Stomach (tissue), 8 donors: ENCODE measurements at regions not wholly inside any gene's neighbourhood (a gene's known extent, or its start where the extent isn't known, plus 50 kb on each side); places are given as distances from the start of the nearest gene placed in this dataset.

ENCODE experiments used
- DNase-seq, 2 donors: peaks; one replicate each; pipeline versions ENCODE4 v3.0.0 to v3.0.0-alpha.2; 2013 to 2019
- H3K27ac ChIP-seq, 5 donors: fragments of 200-600 bp in 4 of 5; sonication (generic) in 4 of 5; one replicate each; pipeline ENCODE4 v1.5.1; 2013 to 2019; ENCODE audit warnings: mild to moderate bottlenecking in 1 of 5, moderate library complexity in 1 of 5
- H3K27me3 ChIP-seq, 3 donors: fragments of 200-600 bp; sonication (generic); one replicate each; pipeline ENCODE4 v1.5.1; 2017 to 2019; ENCODE audit warnings: mixed run types in 1 of 3
- H3K36me3 ChIP-seq, 4 donors: fragments of 200-600 bp; sonication (generic); 1 replicate in 3 of 4; 2 replicates in 1 of 4; pipeline ENCODE4 v1.5.1; 2016 to 2019
- H3K4me1 ChIP-seq, 4 donors: fragments of 200-600 bp; sonication (generic); one replicate each; pipeline ENCODE4 v1.5.1; 2016 to 2019
- H3K4me3 ChIP-seq, 4 donors: fragments of 200-600 bp; sonication (generic) in 3 of 4; one replicate each; pipeline ENCODE4 v1.5.1; 2016 to 2019; ENCODE audit warnings: mild to moderate bottlenecking in 1 of 4
- H3K9me3 ChIP-seq, 4 donors: fragments of 200-600 bp; sonication (generic); one replicate each; pipeline ENCODE4 v1.5.1; 2016 to 2019
- EP300 ChIP-seq: sonication (generic); formaldehyde crosslinking; IDR thresholded peaks from one replicate; pipeline ENCODE4 v1.6.1; 2017; ENCODE audit warnings: antibody characterized with exemption
- POLR2A ChIP-seq, 4 donors: fragments of 450-650 bp; IDR thresholded peaks; one replicate each; pipeline ENCODE4 v1.6.1; 2016; ENCODE audit warnings: antibody characterized with exemption in 4 of 4, control low read depth in 2 of 4, mild to moderate bottlenecking in 1 of 4, moderate library complexity in 1 of 4
- POLR2AphosphoS5 ChIP-seq, 3 donors: sonication (generic); formaldehyde crosslinking; IDR thresholded peaks; one replicate each; pipeline ENCODE4 v1.6.1; 2016; ENCODE audit warnings: antibody characterized with exemption in 3 of 3
- WGBS, 5 donors: extraction: QIAGEN DNeasy Blood & Tissue Kit in 3 of 5; methylation state at CpG; one replicate each; pipeline versions ENCODE4 v1.1.5 to v1.1.7; 2013 to 2018; 5-methylcytosine and 5-hydroxymethylcytosine counted together
- intact Hi-C: fragments of 100-400 bp; cut with DNase I; formaldehyde crosslinking; loops from one replicate; pipeline ENCODE4 v1.15.1; 2023; ENCODE audit warnings: low total_unique reads
- TF ChIP-seq, protein P1 (sequence below), 7 experiments: fragments of 450-650 bp in 4 of 7; fragments of 200-600 bp in 3 of 7; sonication (generic) in 3 of 7; IDR thresholded peaks; one replicate each; pipeline ENCODE4 v1.5.1; 2016 to 2019; ENCODE audit warnings: antibody characterized with exemption in 7 of 7, control low read depth in 2 of 7, mild to moderate bottlenecking in 1 of 7
- donor health status: healthy with polysubstance abuse.
- donor health status: Bipolar disorder and iron deficiency.
- donor health status: healthy.

DNA sequence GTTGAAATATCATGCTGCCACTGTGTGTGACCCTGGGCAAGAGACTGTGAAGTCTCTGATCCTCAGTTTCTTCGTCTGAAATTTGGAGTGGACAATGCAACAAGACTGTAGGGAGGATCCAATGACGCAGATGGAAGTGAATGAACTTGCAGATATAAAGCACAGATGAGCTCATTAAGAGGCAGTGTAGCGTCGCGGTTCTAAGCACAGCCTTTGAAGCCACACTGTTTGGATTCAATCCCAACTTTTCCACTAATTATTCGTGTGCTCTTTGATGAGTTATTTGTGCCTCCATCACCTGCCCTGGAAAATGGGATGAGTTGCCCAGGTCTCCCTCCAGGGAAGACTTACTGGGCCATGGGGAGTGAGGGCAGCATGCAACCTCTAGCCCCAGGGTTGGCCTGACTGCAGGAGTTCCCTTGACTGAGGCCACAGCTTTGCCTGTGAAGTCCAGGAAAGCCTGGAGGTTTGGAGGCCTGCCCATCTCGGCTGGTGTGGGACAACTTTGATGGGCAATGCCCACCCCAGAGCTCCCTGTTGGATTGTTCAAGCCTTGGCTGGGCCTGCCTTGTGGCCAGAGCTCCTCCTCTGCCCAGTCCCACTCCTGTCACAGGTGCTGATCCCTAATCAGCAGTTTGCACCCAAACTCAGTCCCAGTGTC lies 266.0 kb upstream of the B3GAT1 start:
- no peak for DNase-seq
- Histone ChIP-seq H3K27ac (no peak overlapping the region), H3K4me1 (no peaks in the 10 kb centered on the region), H3K4me3 (no peak overlapping the region), H3K9me3 (no peaks in the 10 kb centered on the region), H3K36me3 (no peaks in the 10 kb centered on the region), H3K27me3 (peaks cover 0 to 8% (median 0%) of the 10 kb centered on the region in 3 donors)
- TF ChIP-seq POLR2AphosphoS5 (IDR thresholded peaks at IDR 0.05) (no peak), POLR2A (IDR thresholded peaks at IDR 0.05) (no peak), EP300 (no peak)
- TF ChIP-seq, protein P1, sequence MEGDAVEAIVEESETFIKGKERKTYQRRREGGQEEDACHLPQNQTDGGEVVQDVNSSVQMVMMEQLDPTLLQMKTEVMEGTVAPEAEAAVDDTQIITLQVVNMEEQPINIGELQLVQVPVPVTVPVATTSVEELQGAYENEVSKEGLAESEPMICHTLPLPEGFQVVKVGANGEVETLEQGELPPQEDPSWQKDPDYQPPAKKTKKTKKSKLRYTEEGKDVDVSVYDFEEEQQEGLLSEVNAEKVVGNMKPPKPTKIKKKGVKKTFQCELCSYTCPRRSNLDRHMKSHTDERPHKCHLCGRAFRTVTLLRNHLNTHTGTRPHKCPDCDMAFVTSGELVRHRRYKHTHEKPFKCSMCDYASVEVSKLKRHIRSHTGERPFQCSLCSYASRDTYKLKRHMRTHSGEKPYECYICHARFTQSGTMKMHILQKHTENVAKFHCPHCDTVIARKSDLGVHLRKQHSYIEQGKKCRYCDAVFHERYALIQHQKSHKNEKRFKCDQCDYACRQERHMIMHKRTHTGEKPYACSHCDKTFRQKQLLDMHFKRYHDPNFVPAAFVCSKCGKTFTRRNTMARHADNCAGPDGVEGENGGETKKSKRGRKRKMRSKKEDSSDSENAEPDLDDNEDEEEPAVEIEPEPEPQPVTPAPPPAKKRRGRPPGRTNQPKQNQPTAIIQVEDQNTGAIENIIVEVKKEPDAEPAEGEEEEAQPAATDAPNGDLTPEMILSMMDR (IDR thresholded peaks at IDR 0.05), result no peak
- WGBS, 5 donors, result 81 to 87% (median 85%) methylated on average over 6 to 7 of the region's 7 CpGs
- intact Hi-C loops, result no loop called here

GRCh38 chr11:134677397-134677822 lies 265.4 kb upstream of the B3GAT1 start:
- Histone ChIP-seq H3K9me3 (no peaks in the 10 kb centered on the region), H3K36me3 (no peaks in the 10 kb centered on the region), H3K4me3 (no peak overlapping the region), H3K27me3 (peaks cover 0 to 8% (median 0%) of the 10 kb centered on the region in 3 donors), H3K27ac (no peak overlapping the region), H3K4me1 (no peaks in the 10 kb centered on the region)
- no peak for TF ChIP-seq POLR2A (IDR thresholded peaks at IDR 0.05)
- TF ChIP-seq POLR2AphosphoS5 (IDR thresholded peaks at IDR 0.05), result no peak
- TF ChIP-seq EP300, result no peak
- TF ChIP-seq, protein P1 (IDR thresholded peaks at IDR 0.05), result no peak
- 76 to 82% (median 78%) methylated on average over 8 to 9 of the region's 9 CpGs for WGBS, 5 donors
- DNase-seq, result no peak
- intact Hi-C loops, result no loop called here

GRCh38 chr11:134676516-134677287 lies 264.7 kb upstream of the B3GAT1 start:
- intact Hi-C loops, result no loop called here
- H3K27me3 ChIP-seq, result peaks cover 0 to 8% (median 2%) of the 10 kb centered on the region in 3 donors
- WGBS, 5 donors, result 83 to 88% (median 84%) methylated on average over 14 to 16 of the region's 16 CpGs
- no peaks in the 10 kb centered on the region for H3K9me3 ChIP-seq
- H3K27ac ChIP-seq, result no peak overlapping the region
- TF ChIP-seq EP300, result no peak
- TF ChIP-seq POLR2A (IDR thresholded peaks at IDR 0.05), result no peak
- TF ChIP-seq, protein P1 (IDR thresholded peaks at IDR 0.05), result no peak
- no peak for TF ChIP-seq POLR2AphosphoS5 (IDR thresholded peaks at IDR 0.05)
- H3K36me3 ChIP-seq, result no peaks in the 10 kb centered on the region
- no peaks in the 10 kb centered on the region for H3K4me1 ChIP-seq
- H3K4me3 ChIP-seq, result no peak overlapping the region
- no peak for DNase-seq

DNA sequence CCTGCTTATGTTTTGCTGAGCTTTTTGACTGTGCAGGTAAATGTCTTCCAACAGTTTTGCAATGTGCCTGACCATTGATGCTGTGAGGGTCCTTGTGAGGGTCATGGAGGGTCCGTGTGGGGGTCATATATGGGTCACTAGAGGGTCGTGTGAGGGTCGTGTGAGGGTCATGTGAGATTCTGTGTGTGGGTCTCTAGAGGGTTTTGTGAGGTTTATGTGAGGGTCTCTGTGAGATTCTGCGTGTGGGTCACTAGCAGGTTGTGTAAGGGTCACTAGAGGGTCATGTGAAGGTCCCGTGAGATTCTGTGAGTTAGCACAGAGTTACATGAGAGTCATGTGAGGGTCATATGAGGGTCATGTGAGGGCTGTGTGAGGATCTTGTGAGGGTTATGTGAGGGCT lies 263.9 kb upstream of the B3GAT1 start:
- Histone ChIP-seq H3K9me3 (no peaks in the 10 kb centered on the region), H3K36me3 (no peaks in the 10 kb centered on the region), H3K27ac (no peak overlapping the region), H3K4me3 (no peak overlapping the region), H3K4me1 (no peaks in the 10 kb centered on the region), H3K27me3 (peaks cover 0 to 12% (median 9%) of the 10 kb centered on the region in 3 donors)
- intact Hi-C loops, result no loop called here
- WGBS, 5 donors, result 60 to 78% (median 70%) methylated on average over 5 of the region's 5 CpGs
- TF ChIP-seq EP300 (no peak), POLR2AphosphoS5 (IDR thresholded peaks at IDR 0.05) (no peak), POLR2A (IDR thresholded peaks at IDR 0.05) (no peak)
- TF ChIP-seq, protein P1 (IDR thresholded peaks at IDR 0.05), result no peak
- no peak for DNase-seq
